HEK293 (cell line): ENCODE measurements at regions not wholly inside any gene's neighbourhood (a gene's known extent, or its start where the extent isn't known, plus 50 kb on each side); places are given as distances from the start of the nearest gene placed in this dataset.

Experiments
- CTCF ChIA-PET: fragments of 350-600 bp; formaldehyde crosslinking; extraction: SDS; loops from one replicate; lab custom pipeline; 2021; ENCODE audit warnings: antibody characterized with exemption; lab: Yijun Ruan, JAX
- POLR2A ChIA-PET: fragments of 300-600 bp; formaldehyde crosslinking; extraction: SDS; loops from one replicate; lab custom pipeline; 2020; ENCODE audit warnings: antibody characterized with exemption, inconsistent platforms; lab: Yijun Ruan, JAX
- H3K27ac ChIP-seq: fragments of 200-500 bp; sonication (Bioruptor generic); 2 replicates; pipeline ENCODE4 v1.5.1; 2014; ENCODE audit warnings: low read depth, low read length, control low read depth, inconsistent platforms; ENCODE audit errors: extremely low read depth
- H3K36me3 ChIP-seq, 2 experiments: fragments of 200-500 bp in 1 of 2; sonication (Bioruptor generic) in 1 of 2; 1 replicate in 1 of 2; 2 replicates in 1 of 2; pipeline ENCODE4 v1.5.1; 2014 to 2017; ENCODE audit warnings: inconsistent platforms in 2 of 2, low read length in 2 of 2; ENCODE audit not compliant: control insufficient read depth in 2 of 2, insufficient read depth in 1 of 2
- H3K4me1 ChIP-seq: fragments of 200-500 bp; sonication (Bioruptor generic); 2 replicates; pipeline ENCODE4 v1.5.1; 2014; ENCODE audit warnings: mild to moderate bottlenecking, low read length, inconsistent platforms; ENCODE audit not compliant: control insufficient read depth, insufficient read depth
- H3K4me3 ChIP-seq: 2 replicates; pipeline ENCODE4 v1.5.1; 2011; ENCODE audit warnings: low read depth, mild to moderate bottlenecking, control low read depth, low read length, moderate library complexity
- H3K9me3 ChIP-seq: fragments of 200-500 bp; sonication (Bioruptor generic); 2 replicates; pipeline ENCODE4 v1.5.1; 2014; ENCODE audit warnings: low read depth, low read length, inconsistent platforms; ENCODE audit not compliant: control insufficient read depth, insufficient read depth
- ATF2 ChIP-seq: fragments of 450-650 bp; formaldehyde crosslinking; IDR thresholded peaks from 2 replicates; pipeline ENCODE4 v1.5.1; 2016; ENCODE audit warnings: missing biosample characterization, missing genetic modification characterization, low read depth
- CTCF ChIP-seq: fragments of 450-650 bp; formaldehyde crosslinking; IDR thresholded peaks from 2 replicates; pipeline ENCODE4 v1.5.1; 2016; ENCODE audit warnings: missing biosample characterization, missing genetic modification characterization
- ELK4 ChIP-seq: IDR thresholded peaks from 2 replicates; pipeline ENCODE4 v1.6.1; 2011; ENCODE audit warnings: mild to moderate bottlenecking, low read depth, low read length, borderline replicate concordance
- FEZF1 ChIP-seq: fragments of 450-650 bp; formaldehyde crosslinking; IDR thresholded peaks from 2 replicates; pipeline ENCODE4 v1.5.1; 2016; ENCODE audit warnings: missing biosample characterization, missing genetic modification characterization
- INSM2 ChIP-seq: fragments of 450-650 bp; formaldehyde crosslinking; IDR thresholded peaks from 2 replicates; pipeline ENCODE4 v1.5.1; 2016; ENCODE audit warnings: missing biosample characterization, missing genetic modification characterization
- MZF1 ChIP-seq: fragments of 450-650 bp; formaldehyde crosslinking; IDR thresholded peaks from 2 replicates; pipeline ENCODE4 v1.5.1; 2017; ENCODE audit warnings: missing biosample characterization, missing genetic modification characterization, borderline replicate concordance
- SP2 ChIP-seq: fragments of 450-650 bp; formaldehyde crosslinking; IDR thresholded peaks from 2 replicates; pipeline ENCODE4 v1.5.1; 2016; ENCODE audit warnings: missing biosample characterization, missing genetic modification characterization
- WT1 ChIP-seq: fragments of 450-650 bp; formaldehyde crosslinking; IDR thresholded peaks from 2 replicates; pipeline ENCODE4 v1.5.1; 2016; ENCODE audit warnings: missing biosample characterization, missing genetic modification characterization
- ZFHX2 ChIP-seq: fragments of 450-650 bp; formaldehyde crosslinking; conservative IDR thresholded peaks from 2 replicates; pipeline ENCODE4 v1.5.1; 2016; ENCODE audit warnings: missing biosample characterization, missing genetic modification characterization
- ZNF398 ChIP-seq: fragments of 450-650 bp; formaldehyde crosslinking; IDR thresholded peaks from 2 replicates; pipeline ENCODE4 v1.5.1; 2017; ENCODE audit warnings: missing biosample characterization, missing genetic modification characterization
- ZNF404 ChIP-seq: fragments of 450-650 bp; formaldehyde crosslinking; IDR thresholded peaks from 2 replicates; pipeline ENCODE4 v1.5.1; 2017; ENCODE audit warnings: missing biosample characterization, missing genetic modification characterization
- ZNF513 ChIP-seq: fragments of 450-650 bp; IDR thresholded peaks from 2 replicates; pipeline ENCODE4 v1.5.1; 2018; ENCODE audit warnings: missing biosample characterization, missing genetic modification characterization
- ZNF596 ChIP-seq: fragments of 450-650 bp; IDR thresholded peaks from 2 replicates; pipeline ENCODE4 v1.5.0; 2018; ENCODE audit warnings: missing biosample characterization, mild to moderate bottlenecking, missing genetic modification characterization, moderate library complexity
- ZNF621 ChIP-seq: fragments of 450-650 bp; formaldehyde crosslinking; IDR thresholded peaks from 2 replicates; pipeline ENCODE4 v1.5.1; 2017; ENCODE audit warnings: missing biosample characterization, missing genetic modification characterization
- ZNF623 ChIP-seq: fragments of 450-650 bp; formaldehyde crosslinking; IDR thresholded peaks from 2 replicates; pipeline ENCODE4 v1.5.1; 2016; ENCODE audit warnings: missing biosample characterization, missing genetic modification characterization
- ZNF747 ChIP-seq: fragments of 450-650 bp; formaldehyde crosslinking; IDR thresholded peaks from 2 replicates; pipeline ENCODE4 v1.5.1; 2016; ENCODE audit warnings: missing biosample characterization, missing genetic modification characterization
- TF ChIP-seq, protein P1 (sequence below): fragments of 450-650 bp; formaldehyde crosslinking; IDR thresholded peaks from 2 replicates; pipeline ENCODE4 v1.5.1; 2016; ENCODE audit warnings: missing biosample characterization, missing genetic modification characterization
- TF ChIP-seq, protein P2 (sequence below): fragments of 450-650 bp; formaldehyde crosslinking; IDR thresholded peaks from 2 replicates; pipeline ENCODE4 v1.5.1; 2016; ENCODE audit warnings: missing biosample characterization, missing genetic modification characterization, borderline replicate concordance

- no peak for TF ChIP-seq ZNF596 (tag by site-specific recombination)
- no peak for TF ChIP-seq ZNF404 (tag by site-specific recombination)
Measured at GRCh38 chr7:119969054-119969453, 303.9 kb upstream of the KCND2 start (continued).

DNA sequence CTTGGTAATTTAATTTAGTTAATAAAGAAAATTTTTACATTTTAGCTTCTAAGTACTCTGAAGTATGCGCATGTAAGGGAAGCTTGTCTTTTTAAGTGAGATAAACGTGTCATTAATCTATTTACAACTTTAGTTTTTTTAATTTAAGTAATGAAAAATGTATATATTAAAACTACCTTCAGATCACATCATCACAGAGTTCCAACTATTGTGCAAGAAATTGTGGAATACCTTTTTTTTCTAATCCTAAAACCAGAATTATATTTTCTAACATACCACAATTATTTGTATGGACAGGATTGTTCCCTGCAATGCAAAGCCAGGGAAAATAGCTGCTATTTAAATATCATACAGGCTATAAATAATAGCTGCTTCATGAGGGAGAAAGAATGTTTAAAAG is 303.2 kb upstream of the KCND2 start:
- Histone ChIP-seq H3K9me3 (no peaks in the 10 kb centered on the region), H3K27ac (no peak overlapping the region), H3K36me3 (no peaks in the 10 kb centered on the region), H3K4me1 (no peaks in the 10 kb centered on the region), H3K4me3 (no peak overlapping the region)
- TF ChIP-seq FEZF1 (tag by site-specific recombination): no peak
- TF ChIP-seq SP2: no peak
- no peak for TF ChIP-seq WT1 (tag by site-specific recombination)
- TF ChIP-seq MZF1 (tag by site-specific recombination): no peak
- TF ChIP-seq, protein P1, sequence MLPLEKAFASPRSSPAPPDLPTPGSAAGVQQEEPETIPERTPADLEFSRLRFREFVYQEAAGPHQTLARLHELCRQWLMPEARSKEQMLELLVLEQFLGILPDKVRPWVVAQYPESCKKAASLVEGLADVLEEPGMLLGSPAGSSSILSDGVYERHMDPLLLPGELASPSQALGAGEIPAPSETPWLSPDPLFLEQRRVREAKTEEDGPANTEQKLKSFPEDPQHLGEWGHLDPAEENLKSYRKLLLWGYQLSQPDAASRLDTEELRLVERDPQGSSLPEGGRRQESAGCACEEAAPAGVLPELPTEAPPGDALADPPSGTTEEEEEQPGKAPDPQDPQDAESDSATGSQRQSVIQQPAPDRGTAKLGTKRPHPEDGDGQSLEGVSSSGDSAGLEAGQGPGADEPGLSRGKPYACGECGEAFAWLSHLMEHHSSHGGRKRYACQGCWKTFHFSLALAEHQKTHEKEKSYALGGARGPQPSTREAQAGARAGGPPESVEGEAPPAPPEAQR (tag by site-specific recombination): no peak
- no peak for TF ChIP-seq ZNF747 (tag by site-specific recombination)
- TF ChIP-seq ZNF621 (tag by site-specific recombination): no peak
- TF ChIP-seq ELK4: no peak
- no peak for TF ChIP-seq CTCF (tag by site-specific recombination)
- TF ChIP-seq ATF2 (tag by site-specific recombination): no peak
- no peak for TF ChIP-seq INSM2
- TF ChIP-seq, protein P2, sequence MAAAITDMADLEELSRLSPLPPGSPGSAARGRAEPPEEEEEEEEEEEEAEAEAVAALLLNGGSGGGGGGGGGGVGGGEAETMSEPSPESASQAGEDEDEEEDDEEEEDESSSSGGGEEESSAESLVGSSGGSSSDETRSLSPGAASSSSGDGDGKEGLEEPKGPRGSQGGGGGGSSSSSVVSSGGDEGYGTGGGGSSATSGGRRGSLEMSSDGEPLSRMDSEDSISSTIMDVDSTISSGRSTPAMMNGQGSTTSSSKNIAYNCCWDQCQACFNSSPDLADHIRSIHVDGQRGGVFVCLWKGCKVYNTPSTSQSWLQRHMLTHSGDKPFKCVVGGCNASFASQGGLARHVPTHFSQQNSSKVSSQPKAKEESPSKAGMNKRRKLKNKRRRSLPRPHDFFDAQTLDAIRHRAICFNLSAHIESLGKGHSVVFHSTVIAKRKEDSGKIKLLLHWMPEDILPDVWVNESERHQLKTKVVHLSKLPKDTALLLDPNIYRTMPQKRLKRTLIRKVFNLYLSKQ (tag by site-specific recombination): no peak
- no peak for TF ChIP-seq ZNF623
- TF ChIP-seq ZNF513: no peak
- no peak for TF ChIP-seq ZNF398
- TF ChIP-seq ZFHX2 (tag by site-specific recombination): no peak
- ChIA-PET POLR2A (no interaction called here), CTCF (no interaction called here)
